H1 (cell line): ENCODE measurements at regions not wholly inside any gene's neighbourhood (a gene's known extent, or its start where the extent isn't known, plus 50 kb on each side); places are given as distances from the start of the nearest gene placed in this dataset.
A peak's percentile ranks its signal among the peaks of the same experiment; 100 is the strongest.

Experiments used
- CTCF ChIA-PET: fragments of 300-600 bp; sonication (Branson Sonifier 250); formaldehyde crosslinking; loops from one replicate; lab custom pipeline; 2021; ENCODE audit not compliant: partially characterized antibody; lab: Charles Lee
- POLR2A ChIA-PET: fragments of 300-600 bp; sonication (Branson Sonifier 250); formaldehyde crosslinking; loops from one replicate; lab custom pipeline; 2021; ENCODE audit warnings: inconsistent platforms; ENCODE audit not compliant: partially characterized antibody; lab: Charles Lee
- DNase-seq, 2 experiments: peaks; one replicate each; pipeline versions ENCODE4 v3.0.0 to v3.0.0-alpha.2; 2010 to 2022; ENCODE audit warnings: low spot score in 2 of 2, low read depth in 1 of 2, mixed read lengths in 1 of 2
- FAIRE-seq: peaks from 2 replicates; lab custom pipeline; 2011; peaks lifted over from hg19 to GRCh38; lab: Jason Lieb, UNC
- H2AFZ ChIP-seq: 2 replicates; pipeline ENCODE4 v1.8.1; 2012; ENCODE audit warnings: low read length, inconsistent platforms
- H2AK5ac ChIP-seq: 2 replicates; pipeline ENCODE4 v1.6.1; 2013; ENCODE audit warnings: low read depth, low read length
- H2BK120ac ChIP-seq: replicated peaks from 2 replicates; pipeline ENCODE3; 2013; ENCODE audit warnings: low read depth, low read length, inconsistent platforms
- H2BK12ac ChIP-seq: 2 replicates; pipeline ENCODE4 v1.6.1; 2013; ENCODE audit warnings: low read depth, low read length
- H2BK15ac ChIP-seq: 2 replicates; pipeline ENCODE4 v1.6.1; 2013; ENCODE audit warnings: low read length
- H2BK20ac ChIP-seq: 2 replicates; pipeline ENCODE4 v1.6.1; 2013; ENCODE audit warnings: low read length
- H2BK5ac ChIP-seq: 2 replicates; pipeline ENCODE4 v1.6.1; 2013; ENCODE audit warnings: low read depth, low read length
- H3K14ac ChIP-seq: 2 replicates; pipeline ENCODE4 v1.6.1; 2013; ENCODE audit warnings: inconsistent platforms; ENCODE audit not compliant: insufficient read length
- H3K18ac ChIP-seq: 2 replicates; pipeline ENCODE4 v1.6.1; 2013; ENCODE audit warnings: low read length; ENCODE audit errors: extremely low read depth
- H3K23ac ChIP-seq: 2 replicates; pipeline ENCODE4 v1.6.1; 2013; ENCODE audit warnings: inconsistent platforms; ENCODE audit not compliant: insufficient read length
- H3K23me2 ChIP-seq: 2 replicates; pipeline ENCODE4 v1.6.1; 2013; ENCODE audit warnings: low read depth, low read length
- H3K27ac ChIP-seq: 2 replicates; pipeline ENCODE4 v1.6.1; 2011; ENCODE audit warnings: low read depth, low read length, inconsistent platforms
- H3K27me3 ChIP-seq, 4 experiments: replicated peaks in 1 of 4; 1 replicate in 1 of 4; 2 replicates in 3 of 4; pipeline versions ENCODE4 v1.6.1 to v1.8.1; 2011 to 2013; ENCODE audit warnings: low read length in 3 of 4, mild to moderate bottlenecking in 3 of 4, inconsistent platforms in 2 of 4, mixed read lengths in 2 of 4, moderate library complexity in 1 of 4; ENCODE audit not compliant: control insufficient read depth in 3 of 4, insufficient read depth in 3 of 4; ENCODE audit errors: extremely low read depth in 1 of 4
- H3K36me3 ChIP-seq, 4 experiments: 2 replicates each; pipeline versions ENCODE4 v1.6.1 to v1.8.1; 2011 to 2013; ENCODE audit warnings: mild to moderate bottlenecking in 4 of 4, low read length in 3 of 4, moderate library complexity in 2 of 4, control low read depth in 1 of 4, inconsistent platforms in 1 of 4; ENCODE audit not compliant: insufficient read depth in 4 of 4, control insufficient read depth in 2 of 4
- H3K4ac ChIP-seq: replicated peaks from 2 replicates; pipeline ENCODE3; 2013; ENCODE audit warnings: low read length, low read depth, mixed read lengths, inconsistent platforms; ENCODE audit not compliant: insufficient read length
- H3K4me1 ChIP-seq, 4 experiments: replicated peaks in 1 of 4; 1 replicate in 1 of 4; 2 replicates in 3 of 4; pipeline versions ENCODE4 v1.6.1 to v1.8.1; 2011 to 2013; ENCODE audit warnings: low read length in 3 of 4, inconsistent platforms in 2 of 4, mixed read lengths in 1 of 4; ENCODE audit not compliant: insufficient read depth in 4 of 4, control insufficient read depth in 3 of 4
- H3K4me2 ChIP-seq, 2 experiments: 2 replicates each; pipeline versions ENCODE4 v1.6.1 to v1.8.1; 2011 to 2013; ENCODE audit warnings: low read depth in 2 of 2, low read length in 2 of 2, control low read depth in 1 of 2, inconsistent platforms in 1 of 2, mild to moderate bottlenecking in 1 of 2; ENCODE audit not compliant: insufficient read depth in 1 of 2
- H3K4me3 ChIP-seq, 4 experiments: fragments of 200-600, 300-600 bp in 1 of 4; sonication (generic), shearing (Covaris generic), sonication (Bioruptor Twin) in 1 of 4; 2 replicates each; pipeline versions ENCODE4 v1.5.1 to v1.8.1; 2011 to 2016; ENCODE audit warnings: low read length in 4 of 4, low read depth in 3 of 4, control low read depth in 2 of 4, inconsistent platforms in 2 of 4, mild to moderate bottlenecking in 2 of 4, mixed read lengths in 1 of 4, moderate library complexity in 1 of 4; ENCODE audit not compliant: insufficient read depth in 2 of 4; ENCODE audit errors: extremely low read depth in 1 of 4
- H3K56ac ChIP-seq: replicated peaks from 2 replicates; pipeline ENCODE3; 2013; ENCODE audit warnings: low read depth, mild to moderate bottlenecking, mixed read lengths, low read length, inconsistent platforms; ENCODE audit not compliant: insufficient read length
- H3K79me1 ChIP-seq: 2 replicates; pipeline ENCODE4 v1.6.1; 2013; ENCODE audit warnings: low read depth, low read length, control low read depth
- H3K79me2 ChIP-seq, 2 experiments: 2 replicates each; pipeline versions ENCODE4 v1.6.1 to v1.8.1; 2012 to 2013; ENCODE audit warnings: low read length in 2 of 2, mild to moderate bottlenecking in 2 of 2, inconsistent platforms in 1 of 2; ENCODE audit not compliant: insufficient read depth in 2 of 2, control insufficient read depth in 1 of 2
- H3K9ac ChIP-seq, 4 experiments: replicated peaks in 1 of 4; 1 replicate in 1 of 4; 2 replicates in 3 of 4; pipeline versions ENCODE4 v1.6.1 to v1.8.1; 2011 to 2013; ENCODE audit warnings: low read depth in 3 of 4, low read length in 3 of 4, control low read depth in 2 of 4, mild to moderate bottlenecking in 2 of 4, moderate library complexity in 2 of 4, inconsistent platforms in 1 of 4; ENCODE audit errors: extremely low read depth in 1 of 4
- H3K9me3 ChIP-seq, 2 experiments: 2 replicates each; pipeline versions ENCODE4 v1.6.1 to v1.8.1; 2012 to 2013; ENCODE audit warnings: mild to moderate bottlenecking in 2 of 2, moderate library complexity in 2 of 2, control low read depth in 1 of 2, inconsistent platforms in 1 of 2, low read depth in 1 of 2, low read length in 1 of 2, mixed read lengths in 1 of 2; ENCODE audit not compliant: insufficient read depth in 2 of 2
- H4K20me1 ChIP-seq, 2 experiments: replicated peaks in 1 of 2; 2 replicates each; pipeline versions ENCODE3 to v1.8.1; 2011 to 2013; ENCODE audit warnings: inconsistent platforms in 2 of 2, low read length in 2 of 2, mild to moderate bottlenecking in 1 of 2; ENCODE audit not compliant: insufficient read depth in 2 of 2, control insufficient read depth in 1 of 2
- H4K5ac ChIP-seq: 2 replicates; pipeline ENCODE4 v1.6.1; 2013; ENCODE audit warnings: low read length, low read depth, mixed read lengths, inconsistent platforms; ENCODE audit not compliant: insufficient read length
- H4K8ac ChIP-seq: 2 replicates; pipeline ENCODE4 v1.8.0; 2013; ENCODE audit warnings: mild to moderate bottlenecking, moderate library complexity, low read length, inconsistent platforms; ENCODE audit not compliant: insufficient read depth; ENCODE audit errors: extremely low read depth
- H4K91ac ChIP-seq: replicated peaks from 2 replicates; pipeline ENCODE3; 2013; ENCODE audit warnings: low read length, mixed read lengths, inconsistent platforms; ENCODE audit not compliant: insufficient read length
- BCL11A ChIP-seq, 2 experiments: IDR thresholded peaks; one replicate each; pipeline ENCODE4 v1.6.1; 2011; ENCODE audit warnings: low read depth in 2 of 2, low read length in 2 of 2, mild to moderate bottlenecking in 2 of 2
- CHD2 ChIP-seq: IDR thresholded peaks from 2 replicates; pipeline ENCODE4 v1.6.1; 2012; ENCODE audit warnings: low read length, improper control_type of control experiment
- GTF2F1 ChIP-seq: IDR thresholded peaks from 2 replicates; pipeline ENCODE4 v1.6.1; 2012; ENCODE audit warnings: low read depth, low read length, improper control_type of control experiment, borderline replicate concordance
- NRF1 ChIP-seq: IDR thresholded peaks from 2 replicates; pipeline ENCODE4 v1.6.1; 2011; ENCODE audit warnings: mild to moderate bottlenecking, low read depth, low read length, improper control_type of control experiment
- POU5F1 ChIP-seq: IDR thresholded peaks from 2 replicates; pipeline ENCODE4 v1.6.1; 2011; ENCODE audit warnings: low read depth, mild to moderate bottlenecking, low read length, moderate library complexity
- RAD21 ChIP-seq, 2 experiments: IDR thresholded peaks in 1 of 2; conservative IDR thresholded peaks in 1 of 2; 2 replicates each; pipeline ENCODE4 v1.6.1; 2011; ENCODE audit warnings: low read depth in 2 of 2, low read length in 2 of 2, improper control_type of control experiment in 1 of 2, inconsistent platforms in 1 of 2, mild to moderate bottlenecking in 1 of 2, moderate library complexity in 1 of 2
- RNF2 ChIP-seq: fragments of 200-900, 300-1000 bp; sonication (generic); IDR thresholded peaks from 2 replicates; pipeline ENCODE4 v1.7.1; 2016; ENCODE audit warnings: borderline replicate concordance, low read depth, mild to moderate bottlenecking, antibody characterized with exemption, low read length; ENCODE audit not compliant: poor library complexity, severe bottlenecking; ENCODE audit errors: missing control alignments
- SP1 ChIP-seq: IDR thresholded peaks from 2 replicates; pipeline ENCODE4 v1.6.1; 2011; ENCODE audit warnings: low read depth, low read length
- WGBS, 2 experiments: shearing (Covaris generic) in 1 of 2; methylation state at CpG; one replicate each; pipeline versions ENCODE4 v1.1.6 to v1.1.7; 2013 to 2015; ENCODE audit warnings: low lambda C conversion rate in 2 of 2, mixed read lengths in 2 of 2, inconsistent platforms in 1 of 2, low coverage in 1 of 2, missing lambda C conversion rate in 1 of 2; ENCODE audit not compliant: insufficient replicate concordance in 2 of 2, insufficient coverage in 1 of 2, insufficient read length in 1 of 2; ENCODE audit errors: extremely low coverage in 1 of 2, missing lambda C conversion rate in 1 of 2; 5-methylcytosine and 5-hydroxymethylcytosine counted together
- TF ChIP-seq, protein P1 (sequence below): IDR thresholded peaks from 2 replicates; pipeline ENCODE4 v1.6.1; 2011; ENCODE audit warnings: low read depth, mild to moderate bottlenecking, low read length; ENCODE audit not compliant: insufficient read depth

DNA sequence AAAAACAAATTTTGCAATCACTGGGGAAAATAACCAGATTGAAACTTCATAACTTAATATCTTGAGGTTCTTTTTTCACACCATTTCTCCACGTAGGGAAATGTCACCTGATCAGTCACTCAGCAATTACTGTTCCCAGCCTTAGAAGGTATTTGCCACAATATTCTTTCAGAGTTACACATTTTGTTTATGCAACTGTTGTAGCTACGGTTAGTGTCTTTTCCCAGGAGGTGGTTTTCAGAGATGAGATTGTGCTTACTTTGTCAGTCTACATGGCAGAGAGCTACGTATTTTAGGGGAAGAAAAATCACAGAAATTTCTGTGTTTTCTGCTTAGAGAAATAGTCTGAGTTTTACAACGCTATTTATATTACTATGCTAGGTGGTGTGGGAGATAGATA lies 792.8 kb upstream of the B3GALT2 start:
- WGBS, 2 experiments: 95% methylated on average over 4 of the region's 4 CpGs; no CpG with 5 or more reads in 1 of the 2 experiments
- POLR2A ChIA-PET: no interaction called here
- no peak overlapping the region for H2BK15ac ChIP-seq

More for the DNA sequence above, 792.8 kb upstream of the B3GALT2 start:
- Histone ChIP-seq H2BK5ac (no peak overlapping the region), H4K8ac (no peak overlapping the region), H3K4me2 (no peak overlapping the region), H4K20me1 (no peaks in the 10 kb centered on the region), H3K23ac (no peak overlapping the region), H4K91ac (no peak overlapping the region), H3K27ac (no peak overlapping the region), H2AK5ac (no peak overlapping the region), H2AFZ (0 out of 2 replicates have a peak overlapping the region, but pooled peaks have one; percentile 31), H3K4me3 (no peak overlapping the region), H3K23me2 (no peaks in the 10 kb centered on the region), H4K5ac (no peak overlapping the region), H3K79me1 (no peaks in the 10 kb centered on the region), H3K56ac (no peak overlapping the region), H3K4me1 (no peaks in the 10 kb centered on the region), H3K4ac (no peak overlapping the region), H3K27me3 (no peaks in the 10 kb centered on the region), H3K14ac (no peak overlapping the region), H3K9me3 (no peaks in the 10 kb centered on the region), H3K18ac (no peak overlapping the region), H2BK120ac (no peak overlapping the region), H2BK20ac (no peak overlapping the region), H2BK12ac (no peak overlapping the region), H3K79me2 (no peaks in the 10 kb centered on the region), H3K36me3 (no peaks in the 10 kb centered on the region), H3K9ac (no peak overlapping the region)
- FAIRE-seq (no peak), DNase-seq (no peak)
- TF ChIP-seq NRF1 (no peak), BCL11A (IDR thresholded peaks at IDR 0.05; ENCODE audit: low read depth in 2 of 2, low read length in 2 of 2) (no peak), RNF2 (no peak), RAD21 (IDR thresholded peaks at IDR 0.05 in 1 of 2, conservative IDR thresholded peaks at IDR 0.05 in 1 of 2; ENCODE audit: low read depth in 2 of 2, low read length in 2 of 2) (no peak), GTF2F1 (no peak), SP1 (no peak), POU5F1 (no peak), CHD2 (no peak)
- TF ChIP-seq, protein P1, sequence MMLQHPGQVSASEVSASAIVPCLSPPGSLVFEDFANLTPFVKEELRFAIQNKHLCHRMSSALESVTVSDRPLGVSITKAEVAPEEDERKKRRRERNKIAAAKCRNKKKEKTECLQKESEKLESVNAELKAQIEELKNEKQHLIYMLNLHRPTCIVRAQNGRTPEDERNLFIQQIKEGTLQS: no peak
- CTCF ChIA-PET: no interaction called here
